AML-193 (cell line): ENCODE measurements at regions not wholly inside any gene's neighbourhood (a gene's known extent, or its start where the extent isn't known, plus 50 kb on each side); places are given as distances from the start of the nearest gene placed in this dataset.

Experiments
- DNase-seq, 2 experiments: peaks; one replicate each; lab custom pipeline; 2025; lab: John Stamatoyannopoulos, UW

- DNase-seq = no peak
Observed at GRCh38 chr4:135316266-135316779, 1114.7 kb upstream of the PABPC4L start.

- DNase-seq = no peak
Observed at GRCh38 chr4:135290136-135290535, 1088.5 kb upstream of the PABPC4L start.

DNA sequence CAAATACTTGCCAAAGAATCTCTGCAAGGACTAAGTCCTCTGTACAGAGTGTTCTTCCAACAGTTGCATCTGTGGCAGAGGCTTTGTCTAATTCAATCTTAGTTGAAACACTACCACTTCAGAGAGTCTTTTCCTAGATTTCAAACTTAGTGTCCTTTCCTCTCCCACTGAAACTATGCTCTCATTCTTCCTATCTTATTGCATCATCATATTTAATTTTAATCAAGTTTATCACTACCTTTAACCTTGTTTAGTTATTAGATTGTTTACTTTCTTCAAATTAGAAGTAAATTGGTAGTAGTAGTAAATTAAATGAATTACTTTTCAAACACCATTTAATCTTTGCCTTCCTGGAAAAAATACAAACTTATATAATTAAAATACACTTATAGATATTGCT, 1082.3 kb upstream of the PABPC4L start:
- DNase-seq = no peak

- DNase-seq = no peak
Observed at GRCh38 chr4:135282676-135283075, 1081.1 kb upstream of the PABPC4L start.

DNA sequence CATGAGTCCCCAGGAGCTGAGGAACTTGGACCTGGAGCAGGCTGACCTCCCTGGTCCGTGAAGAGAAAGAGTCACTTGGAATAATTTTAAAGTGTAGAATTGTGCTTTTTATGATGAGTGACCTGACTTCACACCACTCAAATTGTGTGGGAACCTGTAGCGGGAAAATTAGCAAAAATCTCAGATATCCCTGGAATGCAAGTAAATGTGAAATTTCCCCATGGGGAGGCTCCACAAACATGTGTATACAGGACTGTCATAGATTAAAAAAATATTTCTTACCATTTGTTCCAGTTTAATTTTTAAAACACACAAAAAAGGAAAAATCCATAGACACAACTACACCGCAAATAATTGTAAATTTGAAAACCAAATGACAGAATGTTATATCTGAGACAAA, 1079.6 kb upstream of the PABPC4L start:
- no peak for DNase-seq

GRCh38 chr4:135277980-135278315, 1076.4 kb upstream of the PABPC4L start:
- no peak for DNase-seq

DNA sequence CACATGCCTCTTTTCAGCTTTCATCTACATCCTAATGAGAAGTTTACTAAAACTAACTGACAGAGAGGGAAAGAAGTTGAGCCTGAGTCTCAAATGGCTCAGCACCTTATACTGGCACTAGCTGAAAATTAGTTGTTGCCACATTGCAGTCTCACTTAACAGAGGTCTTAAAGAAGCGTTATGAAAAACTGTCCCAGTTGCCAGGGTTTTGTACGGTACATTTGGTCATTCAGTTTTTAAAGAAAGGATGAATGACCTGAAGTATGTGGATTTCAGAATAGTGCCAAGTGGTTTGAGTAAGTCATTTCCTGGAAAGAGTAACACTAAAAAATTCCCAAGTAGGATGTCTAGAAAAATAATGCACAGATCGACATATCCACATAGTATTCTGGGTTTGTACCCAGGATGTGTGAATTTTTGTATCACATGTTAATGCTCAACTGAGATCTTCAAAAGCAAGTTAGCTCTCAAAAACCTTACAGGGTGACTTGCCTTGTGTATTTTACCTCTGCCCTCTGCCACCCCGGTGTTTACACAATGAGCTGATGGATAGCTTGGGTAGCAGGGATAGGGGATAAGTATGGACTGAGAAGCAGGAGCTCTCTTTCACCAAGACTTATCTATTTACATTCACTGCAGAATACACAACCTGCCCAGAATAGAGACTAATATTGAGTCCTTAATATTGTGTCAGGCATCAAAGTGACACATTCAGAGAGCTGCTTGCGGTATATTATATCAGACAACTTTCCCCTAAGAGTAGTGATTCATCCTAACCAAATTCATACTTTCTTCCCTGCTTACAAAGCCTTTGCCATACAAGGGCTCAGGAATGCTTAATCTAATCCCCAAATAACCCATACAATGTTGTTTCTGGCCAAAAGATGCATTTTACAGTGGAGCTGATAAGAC, 1075.7 kb upstream of the PABPC4L start:
- no peak for DNase-seq

GRCh38 chr4:135274416-135274815, 1072.8 kb upstream of the PABPC4L start:
- DNase-seq = no peak

DNA sequence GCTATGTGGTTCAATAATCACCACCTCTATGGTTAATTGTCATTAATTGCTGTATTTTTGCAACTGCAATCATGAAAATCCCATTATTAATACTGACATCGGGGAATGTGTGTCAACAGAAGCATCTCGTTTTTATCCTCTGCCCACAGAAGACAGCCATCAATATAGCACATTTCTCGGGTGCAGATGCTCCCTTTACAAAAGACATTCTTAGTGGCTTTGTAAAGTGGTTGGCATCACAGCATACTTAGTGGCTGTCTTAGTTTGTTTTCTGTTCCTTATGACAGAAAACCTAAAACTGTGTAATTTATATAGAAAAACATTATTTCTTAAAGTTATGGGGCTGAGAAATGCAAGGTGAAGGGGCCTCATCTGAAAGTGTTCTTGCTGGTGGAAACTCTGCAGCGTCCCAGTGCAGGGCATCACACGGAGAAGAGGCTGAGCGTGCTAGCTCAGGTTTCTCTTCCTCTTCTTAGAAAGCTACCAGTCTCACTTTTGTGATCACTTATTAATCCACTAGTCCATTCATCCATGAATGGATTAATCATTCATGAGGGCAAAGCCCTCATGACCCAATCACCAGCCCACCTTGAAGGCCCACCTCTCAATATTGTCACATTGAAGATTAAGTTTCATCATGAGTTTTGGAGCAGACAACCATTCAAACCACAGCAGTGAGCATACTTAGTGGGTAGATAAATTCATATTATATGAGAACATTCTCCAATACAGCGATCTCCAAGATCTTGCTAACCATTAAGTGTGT, 1067.7 kb upstream of the PABPC4L start:
- no peak for DNase-seq

GRCh38 chr4:135268369-135268768, 1066.8 kb upstream of the PABPC4L start:
- DNase-seq = no peak

DNA sequence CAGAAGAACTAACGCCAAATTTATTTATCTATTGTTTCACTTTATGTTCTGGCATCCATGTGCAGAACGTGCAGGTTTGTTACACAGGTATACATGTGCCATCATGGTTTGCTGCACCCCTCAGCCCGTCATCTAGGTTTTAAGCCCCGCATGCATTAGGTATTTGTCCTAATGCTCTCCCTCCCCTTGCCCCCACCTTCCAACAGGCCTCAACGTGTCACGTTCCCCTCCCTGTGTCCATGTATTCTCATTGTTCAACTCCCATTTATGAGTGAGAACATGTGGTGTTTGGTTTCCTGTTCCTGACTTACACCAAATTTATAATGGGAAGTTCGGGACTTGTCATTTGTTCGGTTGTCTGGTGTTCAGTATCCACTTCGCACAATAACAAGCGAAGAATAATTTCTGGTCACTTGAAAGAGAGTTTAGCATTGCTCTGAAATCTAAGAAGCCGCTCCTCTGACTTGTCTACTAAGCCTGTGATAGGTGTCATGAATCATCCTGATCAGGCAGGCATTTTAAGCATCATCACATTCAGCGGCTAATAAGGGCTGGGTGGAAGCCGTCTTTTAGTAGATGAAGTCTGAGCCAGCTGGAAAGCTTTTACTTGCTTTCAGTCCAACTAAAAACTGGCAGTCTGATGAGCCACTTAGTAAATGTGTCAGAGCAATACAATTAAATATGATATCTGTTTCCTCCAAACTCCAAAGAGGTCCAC, 1065.7 kb upstream of the PABPC4L start:
- DNase-seq = no peak

DNA sequence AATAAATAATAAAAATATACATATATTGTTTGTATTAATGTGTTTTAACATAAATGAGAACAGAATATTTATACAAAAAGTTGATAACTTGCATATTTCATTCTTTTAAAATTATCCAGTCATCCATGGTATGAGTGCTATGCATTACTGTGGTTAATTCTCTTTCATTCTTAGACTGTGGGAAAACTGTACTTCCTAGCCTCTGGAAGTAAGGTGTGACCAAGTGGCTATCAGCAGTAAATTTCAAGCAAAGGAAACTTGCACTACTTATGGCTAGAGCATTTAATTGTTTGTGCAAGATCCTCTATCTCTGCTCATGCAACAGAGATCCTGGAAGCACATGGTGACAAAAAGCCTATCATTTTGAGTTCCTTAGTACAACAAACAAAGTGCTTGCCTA, 1054.5 kb upstream of the PABPC4L start:
- DNase-seq = no peak

- DNase-seq = no peak
Observed at GRCh38 chr4:135250040-135250439, 1048.5 kb upstream of the PABPC4L start.

DNA sequence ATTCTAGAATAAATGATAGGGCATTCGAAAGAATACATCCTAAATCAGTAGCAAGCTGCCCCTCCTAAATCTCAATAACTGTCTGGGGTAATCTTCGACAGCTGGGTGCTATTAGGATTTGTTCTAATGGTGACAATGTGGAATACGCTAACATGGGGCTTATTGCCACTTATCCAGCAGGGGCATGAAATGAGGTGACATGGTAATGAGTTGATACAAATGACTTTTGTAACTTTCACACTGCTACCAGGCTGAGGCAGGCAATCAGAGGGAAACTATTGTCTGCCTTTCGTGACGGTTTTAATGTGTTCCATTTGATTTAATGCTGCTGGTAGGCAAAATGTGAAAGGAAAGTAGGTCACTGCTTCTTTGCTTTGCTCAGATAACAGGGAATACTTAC, 1047.4 kb upstream of the PABPC4L start:
- DNase-seq = no peak

- DNase-seq = no peak
Observed at GRCh38 chr4:135244696-135245095, 1043.1 kb upstream of the PABPC4L start.

GRCh38 chr4:135244056-135244455, 1042.5 kb upstream of the PABPC4L start:
- DNase-seq = no peak

GRCh38 chr4:135240796-135241195, 1039.2 kb upstream of the PABPC4L start:
- DNase-seq = no peak

DNA sequence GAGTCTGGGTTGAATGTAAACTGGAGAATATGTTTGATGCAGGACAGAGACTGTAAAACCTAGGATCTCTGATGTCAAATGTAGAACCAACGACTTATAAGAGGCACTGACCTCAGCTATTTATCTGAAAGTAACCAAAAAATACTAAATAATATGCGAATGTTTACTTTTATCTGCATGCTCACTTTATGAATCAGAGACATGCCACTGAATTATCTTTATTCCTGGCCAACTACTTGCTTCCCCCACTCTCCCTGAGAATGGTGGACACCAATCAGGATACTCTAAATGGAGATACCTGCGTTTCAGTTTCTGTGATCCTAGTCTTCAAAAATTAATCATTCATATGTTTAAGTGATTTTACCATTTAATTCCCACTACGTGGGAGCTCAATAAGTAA, 1038.4 kb upstream of the PABPC4L start:
- DNase-seq = no peak

- no peak for DNase-seq
Observed at GRCh38 chr4:135238940-135239339, 1037.4 kb upstream of the PABPC4L start.

- DNase-seq = no peak
Observed at GRCh38 chr4:135236048-135236447, 1034.5 kb upstream of the PABPC4L start.

- DNase-seq = no peak
Observed at GRCh38 chr4:135227842-135228241, 1026.3 kb upstream of the PABPC4L start.

DNA sequence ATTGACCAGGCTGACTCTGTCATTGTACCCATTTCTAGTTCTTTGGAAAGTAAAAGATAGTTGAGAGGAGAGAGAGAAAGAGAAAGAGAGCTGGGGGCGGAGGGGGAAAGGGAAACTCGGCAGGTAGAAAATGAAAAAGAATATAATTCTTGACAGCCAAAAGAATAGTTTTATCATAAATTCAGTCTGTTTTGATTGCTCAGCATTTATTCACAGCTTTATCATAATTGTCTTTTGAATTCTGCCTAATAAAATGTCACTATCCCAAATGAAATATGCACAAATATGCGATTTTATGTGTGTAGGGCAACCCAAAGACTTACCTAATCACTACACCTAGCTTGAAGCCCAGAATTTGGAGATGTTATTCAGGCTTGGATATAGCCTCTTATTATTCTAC, 1024.0 kb upstream of the PABPC4L start:
- no peak for DNase-seq

DNA sequence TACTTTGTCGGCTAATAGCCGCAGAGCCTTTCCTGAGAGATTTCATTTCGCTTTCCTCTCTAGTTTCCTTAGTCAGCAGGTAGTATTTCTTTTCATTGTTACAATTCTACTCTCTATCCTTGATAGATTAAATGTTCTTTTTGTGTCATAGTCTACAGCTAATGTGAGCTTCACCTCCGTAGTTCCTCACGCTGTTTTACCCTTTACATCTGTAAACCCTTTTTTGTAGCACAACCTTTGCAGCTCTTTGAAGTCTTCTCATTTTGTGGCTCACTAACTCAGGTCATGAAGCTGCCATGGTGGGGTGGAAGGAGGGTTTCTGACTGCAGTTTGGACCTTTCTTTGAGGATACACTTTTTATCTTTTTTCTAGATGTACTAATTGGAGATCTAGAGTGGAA, 1008.8 kb upstream of the PABPC4L start:
- no peak for DNase-seq
